ENCODE measurements at regions not wholly inside any gene's neighbourhood (a gene's known extent, or its start where the extent isn't known, plus 50 kb on each side); places are given as distances from the start of the nearest gene placed in this dataset.

- TF ChIP-seq CTCF (IDR thresholded peaks at IDR 0.05; ENCODE audit: borderline replicate concordance, extremely low read depth, low read length, poor library complexity, severe bottlenecking), result no peak
- no peak for TF ChIP-seq EZH2 (IDR thresholded peaks at IDR 0.05; ENCODE audit: borderline replicate concordance, low read depth, low read length, severe bottlenecking)
These were observed 393.8 kb downstream of the TAF11L14 start for GRCh38 chr5:18028036-18028435.

All from DND-41 (cell line).